ENCODE measurements at regions not wholly inside any gene's neighbourhood (a gene's known extent, or its start where the extent isn't known, plus 50 kb on each side); places are given as distances from the start of the nearest gene placed in this dataset.
"Not testable (repeated sequence)": the region's sequence is repeated elsewhere in the genome, so short reads cannot be mapped to it uniquely, and the experiment has no call there.

- no peak for DNase-seq
These were observed 1592.6 kb downstream of the GRIK2 start for GRCh38 chr6:102986086-102986485.

GRCh38 chr6:102984357-102984756 is 1590.8 kb downstream of the GRIK2 start:
- no peak for DNase-seq

- no peak for DNase-seq
These were observed 1588.0 kb downstream of the GRIK2 start for GRCh38 chr6:102981490-102982015.

GRCh38 chr6:102980951-102981350 is 1587.4 kb downstream of the GRIK2 start:
- DNase-seq, result no peak

GRCh38 chr6:102961902-102962301 is 1568.4 kb downstream of the GRIK2 start:
- DNase-seq, result no peak

- no peak for DNase-seq
These were observed 1557.5 kb downstream of the GRIK2 start for GRCh38 chr6:102950967-102951366.

- no peak for DNase-seq
These were observed 1551.0 kb downstream of the GRIK2 start for GRCh38 chr6:102944475-102944874.

GRCh38 chr6:102942206-102942605 is 1548.7 kb downstream of the GRIK2 start:
- no peak for DNase-seq

- no peak for DNase-seq
These were observed 1543.5 kb downstream of the GRIK2 start for GRCh38 chr6:102936959-102937358.

GRCh38 chr6:102928109-102928508 is 1534.6 kb downstream of the GRIK2 start:
- DNase-seq, result no peak

GRCh38 chr6:102918161-102918560 is 1524.7 kb downstream of the GRIK2 start:
- no peak for DNase-seq

- no peak for DNase-seq
These were observed 1518.1 kb downstream of the GRIK2 start for GRCh38 chr6:102911571-102911970.

- not testable (repeated sequence) for DNase-seq
These were observed 1517.2 kb downstream of the GRIK2 start for GRCh38 chr6:102910701-102911139.

- no peak for DNase-seq
These were observed 1513.7 kb downstream of the GRIK2 start for GRCh38 chr6:102907181-102907580.

- peak; percentile 53 for DNase-seq
These were observed 1509.0 kb downstream of the GRIK2 start for GRCh38 chr6:102902471-102902870.

GRCh38 chr6:102895683-102896082 is 1502.2 kb downstream of the GRIK2 start:
- DNase-seq, result no peak

- no peak for DNase-seq
These were observed 1491.7 kb downstream of the GRIK2 start for GRCh38 chr6:102885165-102885564.

GRCh38 chr6:102853249-102853955 is 1459.9 kb downstream of the GRIK2 start:
- DNase-seq, result no peak

- DNase-seq, result no peak
These were observed 1455.3 kb downstream of the GRIK2 start for GRCh38 chr6:102848796-102849195.

GRCh38 chr6:102848210-102848609 is 1454.7 kb downstream of the GRIK2 start:
- DNase-seq, result no peak

- no peak for DNase-seq
These were observed 1447.6 kb downstream of the GRIK2 start for GRCh38 chr6:102841060-102841459.

GRCh38 chr6:102832021-102832420 is 1438.5 kb downstream of the GRIK2 start:
- DNase-seq, result no peak

GRCh38 chr6:102820098-102820497 is 1426.6 kb downstream of the GRIK2 start:
- DNase-seq, result no peak

- no peak for DNase-seq
These were observed 1421.7 kb downstream of the GRIK2 start for GRCh38 chr6:102815207-102815606.

Measured in MV-4-11 (cell line).